K562 (cell line): ENCODE measurements at regions not wholly inside any gene's neighbourhood (a gene's known extent, or its start where the extent isn't known, plus 50 kb on each side); places are given as distances from the start of the nearest gene placed in this dataset.

ENCODE experiments used
- ATAC-seq: fragments of 200-7000 bp; cut with Tn5 transposase; 3 replicates; pipeline ENCODE4 v1.9.1; 2020; ENCODE audit warnings: moderate library complexity
- BruUV-seq: library from RNA; stranded (reverse); fragments of 400-500 nt; replicated peaks from 2 replicates; lab custom pipeline; 2021; lab: Mats Ljungman, UMichigan
- CTCF ChIA-PET: fragments of 300-600 bp; formaldehyde crosslinking; extraction: SDS; loops from one replicate; lab custom pipeline; 2021; ENCODE audit warnings: low intra/inter-chr PET ratio; lab: Yijun Ruan, JAX
- POLR2A ChIA-PET: fragments of 300-600, 350-650 bp; sonication (Branson Sonifier 250); formaldehyde crosslinking; extraction: SDS; loops from one replicate; lab custom pipeline; 2021; ENCODE audit warnings: antibody characterized with exemption, inconsistent platforms; lab: Yijun Ruan, JAX
- DNase-seq, 4 experiments: peaks; one replicate each; pipeline versions ENCODE4 v3.0.0 to v3.0.0-alpha.2; 2011 to 2018; ENCODE audit warnings: low spot score in 3 of 4, mixed read lengths in 3 of 4; ENCODE audit errors: extremely low read depth in 1 of 4
- FAIRE-seq: peaks from 2 replicates; lab custom pipeline; 2011; peaks lifted over from hg19 to GRCh38; lab: Jason Lieb, UNC
- H2AFZ ChIP-seq: 2 replicates; pipeline ENCODE4 v1.6.0; 2011; ENCODE audit warnings: low read depth, low read length, control low read depth, inconsistent platforms
- H3K27ac ChIP-seq: fragments of 200-600 bp; 3 replicates; pipeline ENCODE4 v1.8.0; 2011; ENCODE audit warnings: low read depth, mild to moderate bottlenecking, control low read depth, inconsistent platforms, low read length, moderate library complexity, mixed read lengths; ENCODE audit errors: extremely low read depth
- H3K27me3 ChIP-seq, 2 experiments: fragments of 300-600 bp in 1 of 2; 2 replicates in 1 of 2; 3 replicates in 1 of 2; pipeline versions ENCODE4 v1.6.0 to v1.8.0; 2011; ENCODE audit warnings: inconsistent platforms in 2 of 2, low read length in 2 of 2, mild to moderate bottlenecking in 1 of 2, mixed read lengths in 1 of 2, moderate library complexity in 1 of 2; ENCODE audit not compliant: control insufficient read depth in 2 of 2, insufficient read depth in 2 of 2
- H3K36me3 ChIP-seq: fragments of 300-600 bp; 3 replicates; pipeline ENCODE4 v1.8.0; 2011; ENCODE audit warnings: mild to moderate bottlenecking, low read length, inconsistent platforms; ENCODE audit not compliant: control insufficient read depth, insufficient read depth
- H3K4me1 ChIP-seq, 2 experiments: fragments of 200-600 bp in 1 of 2; replicated peaks in 1 of 2; 2 replicates in 1 of 2; 3 replicates in 1 of 2; pipeline versions ENCODE4 v1.5.1 to v1.8.0; 2011; ENCODE audit warnings: inconsistent platforms in 2 of 2, low read length in 2 of 2, mild to moderate bottlenecking in 1 of 2, mixed read lengths in 1 of 2, moderate library complexity in 1 of 2; ENCODE audit not compliant: control insufficient read depth in 2 of 2, insufficient read depth in 2 of 2
- H3K4me2 ChIP-seq: 2 replicates; pipeline ENCODE4 v1.6.1; 2011; ENCODE audit warnings: low read length, control low read depth, inconsistent platforms, mixed read lengths; ENCODE audit not compliant: insufficient read depth
- H3K4me3 ChIP-seq: fragments of 200-600 bp; sonication (generic), shearing (Covaris generic); 2 replicates; pipeline ENCODE4 v1.5.1; 2016; ENCODE audit warnings: control low read depth, inconsistent platforms
- H3K79me2 ChIP-seq: fragments of 200-600 bp; 3 replicates; pipeline ENCODE4 v1.8.0; 2011; ENCODE audit warnings: low read length, inconsistent platforms; ENCODE audit not compliant: control insufficient read depth, insufficient read depth
- H3K9ac ChIP-seq, 2 experiments: 2 replicates each; pipeline versions ENCODE4 v1.6.0 to v1.6.1; 2011; ENCODE audit warnings: low read depth in 2 of 2, low read length in 2 of 2, control low read depth in 1 of 2, inconsistent platforms in 1 of 2, mild to moderate bottlenecking in 1 of 2, mixed read lengths in 1 of 2; ENCODE audit not compliant: insufficient read depth in 1 of 2
- H3K9me1 ChIP-seq: one replicate; pipeline ENCODE4 v1.6.0; 2011; ENCODE audit warnings: inconsistent platforms, mild to moderate bottlenecking, low read length, moderate library complexity; ENCODE audit not compliant: control insufficient read depth, insufficient read depth
- H3K9me3 ChIP-seq: replicated peaks from 2 replicates; pipeline ENCODE4 v1.5.1; 2011; ENCODE audit warnings: low read depth, low read length, inconsistent platforms; ENCODE audit not compliant: control insufficient read depth, insufficient read depth
- H4K20me1 ChIP-seq: replicated peaks from 2 replicates; pipeline ENCODE4 v1.6.1; 2011; ENCODE audit warnings: low read length, inconsistent platforms, mixed read lengths; ENCODE audit not compliant: control insufficient read depth, insufficient read depth
- CBX2 ChIP-seq: fragments of 200-600 bp; sonication (generic); IDR thresholded peaks from one replicate; pipeline ENCODE4 v1.6.1; 2012; ENCODE audit warnings: mild to moderate bottlenecking, low read length, inconsistent platforms; ENCODE audit not compliant: insufficient read depth, poor library complexity, severe bottlenecking
- ILK ChIP-seq: fragments of 450-650 bp; IDR thresholded peaks from 2 replicates; pipeline ENCODE4 v1.6.1; 2016; ENCODE audit warnings: missing genetic modification characterization, low read depth, mild to moderate bottlenecking, missing compliant biosample characterization, moderate library complexity, borderline replicate concordance
- LCOR ChIP-seq: sonication (generic); formaldehyde crosslinking; IDR thresholded peaks from 2 replicates; pipeline ENCODE4 v1.8.0; 2022; ENCODE audit warnings: mild to moderate bottlenecking, missing genetic modification reagents
- MYNN ChIP-seq, 2 experiments: sonication (generic); formaldehyde crosslinking in 1 of 2; IDR thresholded peaks; 2 replicates each; pipeline versions ENCODE4 v1.5.0 to v1.6.1; 2016 to 2020; ENCODE audit warnings: antibody characterized with exemption in 1 of 2, missing genetic modification reagents in 1 of 2
- NELFE ChIP-seq: IDR thresholded peaks from 2 replicates; pipeline ENCODE4 v1.6.1; 2011; ENCODE audit warnings: mild to moderate bottlenecking; ENCODE audit not compliant: insufficient read depth, insufficient read length
- ZNF655 ChIP-seq: fragments of 250-450 bp; sonication (Bioruptor Pico); IDR thresholded peaks from 2 replicates; pipeline ENCODE4 v1.5.0; 2021
- WGBS: fragments of 100-300 bp; shearing (Covaris generic); methylation state at CpG from one replicate; pipeline ENCODE4 v1.1.6; 2016; ENCODE audit warnings: low coverage, mixed read lengths; ENCODE audit not compliant: insufficient coverage; ENCODE audit errors: missing lambda C conversion rate; 5-methylcytosine and 5-hydroxymethylcytosine counted together
- in situ Hi-C: fragments of 300-500 bp; cut with MboI; formaldehyde crosslinking; loops from 4 replicates; pipeline ENCODE4 v1.15.0; 2018; ENCODE audit warnings: inconsistent platforms, mixed read lengths
- intact Hi-C: fragments of 100-400 bp; cut with micrococcal nuclease; formaldehyde crosslinking; loops from 2 replicates; pipeline ENCODE4 v1.14.2; 2022

- Histone ChIP-seq H4K20me1 (no peaks in the 10 kb centered on the region), H3K9me3 (no peaks in the 10 kb centered on the region), H3K9me1 (no peaks in the 10 kb centered on the region), H3K4me3 (no peak overlapping the region), H3K36me3 (no peaks in the 10 kb centered on the region), H3K4me1 (no peaks in the 10 kb centered on the region), H3K4me2 (no peak overlapping the region), H3K27ac (no peak overlapping the region), H3K27me3 (no peaks in the 10 kb centered on the region), H3K79me2 (no peaks in the 10 kb centered on the region), H2AFZ (no peak overlapping the region), H3K9ac (no peak overlapping the region)
- DNase-seq (no peak), ATAC-seq (no peak), FAIRE-seq (no peak)
- WGBS: 0% methylated on average over 2 of the region's 2 CpGs
- ChIA-PET CTCF (interaction anchor here (0.6 kb wide), 1 partner anchor 1775 kb away, joined by 3 read pairs; no protein-coding TSS in a partner anchor), POLR2A (no interaction called here)
- in situ Hi-C loops: no loop called here
- no peak for TF ChIP-seq CBX2
- no peak for TF ChIP-seq LCOR (CRISPR knock-in tag)
- no peak for TF ChIP-seq ZNF655 (CRISPR knock-in tag)
- TF ChIP-seq NELFE: no peak
- no peak for TF ChIP-seq ILK (tag)
- no peak for TF ChIP-seq MYNN (IDR thresholded peaks at IDR 0.05)
- TF ChIP-seq MYNN (CRISPR knock-in tag; IDR thresholded peaks at IDR 0.05): no peak
- intact Hi-C loops: no loop called here
- no TSS peak for BruUV-seq
These were observed 149.3 kb upstream of the SEMA6D start for GRCh38 chr15:47568030-47568429.
